SIG-M5 treated with dmso at 0.1 percent for 504 hours (cell line): ENCODE measurements at regions not wholly inside any gene's neighbourhood (a gene's known extent, or its start where the extent isn't known, plus 50 kb on each side); places are given as distances from the start of the nearest gene placed in this dataset.

Experiments used
- DNase-seq: peaks from one replicate; lab custom pipeline; 2025; ENCODE audit not compliant: unreplicated experiment; lab: John Stamatoyannopoulos, UW

DNA sequence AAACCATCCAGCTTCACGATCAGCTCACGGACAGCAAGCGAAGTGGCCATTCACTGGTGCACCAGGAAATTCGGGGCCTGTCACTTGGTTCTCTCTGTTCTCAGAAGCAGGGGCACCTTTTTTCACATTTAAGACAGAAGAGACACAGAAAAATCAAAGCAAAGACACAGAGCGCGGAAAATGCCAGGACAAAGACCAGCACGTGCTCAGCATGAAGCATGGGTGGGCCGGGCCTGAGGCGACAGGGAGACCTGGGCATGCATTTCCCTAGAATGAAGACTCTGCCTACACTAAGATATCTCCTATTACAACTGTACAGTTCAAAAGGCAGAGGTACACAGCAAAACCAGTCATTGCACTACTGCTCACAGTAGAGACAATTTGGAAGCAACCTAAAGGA, 117.4 kb upstream of the ID2 start:
- DNase-seq: no peak

- DNase-seq: no peak
Measured at GRCh38 chr2:8565399-8566154, 116.3 kb upstream of the ID2 start.

GRCh38 chr2:8566155-8566670, 115.6 kb upstream of the ID2 start:
- no peak for DNase-seq

- DNase-seq: no peak
Measured at GRCh38 chr2:8566774-8567468, 114.9 kb upstream of the ID2 start.

DNA sequence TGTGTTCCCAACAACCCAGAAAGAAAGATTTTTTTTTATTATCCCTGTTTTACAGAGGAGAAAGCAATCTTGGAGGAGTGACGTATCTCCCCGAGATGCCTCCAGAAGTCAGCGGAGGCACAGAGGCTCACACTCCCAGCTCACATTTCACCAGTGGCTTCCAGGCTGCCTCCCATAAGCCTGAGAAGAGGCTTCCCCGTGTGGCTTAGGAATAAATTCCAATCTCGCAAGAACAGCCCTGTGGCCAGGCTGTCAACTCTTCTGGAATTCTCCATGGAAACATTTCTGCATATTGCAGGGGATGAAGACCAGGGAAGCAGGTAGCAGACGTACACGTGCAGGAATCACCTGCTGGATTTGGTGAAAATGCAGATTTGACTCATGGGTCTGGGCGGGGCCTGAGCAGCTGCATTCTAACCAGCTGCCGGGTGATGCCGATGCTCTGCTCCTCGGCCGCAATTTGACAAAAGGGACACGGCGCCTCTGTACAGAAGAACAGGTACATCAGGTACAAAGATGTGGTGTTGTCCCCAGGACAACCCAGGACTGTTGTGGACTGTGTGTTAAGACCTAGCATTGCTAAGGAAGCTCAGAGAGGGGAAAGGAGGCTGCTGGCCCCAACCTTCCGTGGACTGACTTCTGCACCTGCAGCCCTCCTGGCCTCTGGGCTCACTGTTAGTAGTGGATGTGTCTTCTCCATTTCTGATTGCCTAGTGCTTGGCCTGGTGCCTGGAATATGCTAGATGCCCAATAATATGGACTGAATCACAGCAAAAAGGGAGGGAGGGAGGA, 114.2 kb upstream of the ID2 start:
- no peak for DNase-seq

DNA sequence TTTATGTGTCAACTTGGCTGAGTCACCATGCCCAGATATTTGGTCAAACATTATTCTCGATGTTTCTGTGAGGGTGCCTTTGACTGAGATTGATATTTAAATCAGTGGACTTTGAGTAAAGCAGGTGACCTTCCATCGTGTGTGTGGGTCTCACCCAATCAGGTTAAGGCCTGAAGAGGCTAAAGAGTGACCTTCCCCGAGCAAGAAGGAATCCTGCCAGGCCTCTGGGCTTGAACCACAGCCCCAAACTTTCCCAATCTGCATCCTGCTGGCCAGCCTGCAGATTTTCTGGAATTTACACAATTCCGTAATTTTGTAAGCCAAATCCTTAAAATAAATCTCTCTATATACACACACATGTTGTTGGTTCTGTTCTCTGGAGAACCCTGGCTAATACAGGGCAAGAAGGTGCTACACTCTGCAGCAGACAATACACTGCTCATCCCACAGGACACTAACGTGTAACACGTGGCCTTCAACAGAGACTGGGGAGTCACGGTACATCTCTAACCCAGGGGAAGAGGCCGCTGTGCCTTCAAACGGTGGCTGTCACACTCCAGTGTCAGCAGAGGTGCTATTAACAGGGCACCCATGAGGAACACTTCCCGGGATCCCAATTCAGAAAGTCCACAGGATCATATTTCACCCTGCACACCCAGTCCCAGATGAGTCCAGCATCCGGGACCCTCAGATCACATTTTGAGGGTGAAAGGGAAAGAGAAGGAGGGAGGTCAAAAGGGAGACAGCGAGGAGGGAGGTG, 113.1 kb upstream of the ID2 start:
- DNase-seq: no peak

GRCh38 chr2:8569332-8569930, 112.4 kb upstream of the ID2 start:
- no peak for DNase-seq

GRCh38 chr2:8570637-8571036, 111.2 kb upstream of the ID2 start:
- no peak for DNase-seq

GRCh38 chr2:8571301-8571791, 110.5 kb upstream of the ID2 start:
- no peak for DNase-seq

GRCh38 chr2:8571792-8572499, 109.9 kb upstream of the ID2 start:
- DNase-seq: no peak

DNA sequence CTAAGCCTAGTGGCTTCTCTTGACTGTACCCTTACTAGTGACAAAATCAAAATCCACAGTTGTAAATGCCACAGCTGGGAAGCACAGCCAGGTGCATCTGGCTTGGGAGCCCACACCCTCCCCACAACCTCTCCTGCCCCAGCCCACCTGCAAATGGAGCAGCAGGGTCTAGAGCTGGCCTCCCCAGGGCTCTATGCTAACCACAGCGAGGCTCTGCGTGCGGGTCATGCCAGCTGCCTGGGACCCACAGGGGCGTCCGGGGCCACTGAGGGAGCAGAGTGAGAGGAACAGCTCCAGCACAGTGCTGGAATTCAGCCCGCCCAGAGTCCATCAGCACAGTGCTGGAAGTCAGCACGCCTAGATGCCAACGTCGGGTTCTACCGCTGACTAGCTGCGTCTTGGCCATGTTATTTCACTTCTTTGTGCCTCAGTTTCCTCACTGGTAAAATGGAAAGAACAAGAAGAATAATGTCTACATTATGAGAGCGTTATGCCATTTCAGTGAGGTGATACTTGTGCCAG, 109.1 kb upstream of the ID2 start:
- no peak for DNase-seq

GRCh38 chr2:8573234-8573941, 108.5 kb upstream of the ID2 start:
- no peak for DNase-seq

- DNase-seq: no peak
Measured at GRCh38 chr2:8573942-8574195, 108.0 kb upstream of the ID2 start.

DNA sequence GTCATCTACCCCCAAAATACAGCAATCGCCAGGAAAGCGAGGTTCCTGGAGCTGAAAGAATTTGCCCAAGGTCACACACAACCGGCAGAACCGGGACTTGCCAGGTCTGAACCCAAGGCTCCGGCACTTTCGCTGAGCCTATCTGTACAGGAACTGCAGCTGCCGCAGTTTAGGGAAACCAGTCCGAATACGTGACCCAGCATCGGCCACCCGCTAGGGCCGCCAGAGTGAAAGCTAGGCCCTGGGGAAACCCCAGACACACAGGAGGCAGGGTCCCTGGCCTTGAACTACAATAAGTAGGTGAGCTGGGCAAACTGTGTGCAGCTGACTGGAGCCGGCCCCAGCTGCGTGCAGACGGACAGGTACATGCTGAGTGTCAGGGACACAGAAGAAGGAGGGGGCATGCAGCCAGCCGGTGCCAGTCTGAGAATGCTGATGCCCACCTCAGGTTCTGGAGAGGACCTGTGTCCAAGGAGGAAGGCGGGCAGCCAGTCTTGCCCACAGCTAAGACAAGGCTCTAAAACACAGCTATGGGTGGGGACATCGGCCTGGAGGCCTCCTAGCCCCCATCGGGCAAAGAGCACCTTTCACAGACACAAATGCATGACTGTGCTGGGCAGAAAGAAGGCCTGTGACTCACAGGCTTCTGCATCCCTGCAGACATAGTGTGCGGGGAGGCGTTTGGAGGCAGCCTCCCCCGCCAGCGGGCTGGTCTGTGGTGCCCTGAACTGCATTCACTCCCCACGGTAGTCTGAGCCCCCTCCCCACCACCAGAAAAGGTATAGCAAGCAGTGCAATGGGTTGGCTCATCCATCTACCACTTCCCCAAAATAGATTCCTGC, 107.4 kb upstream of the ID2 start:
- DNase-seq: no peak

DNA sequence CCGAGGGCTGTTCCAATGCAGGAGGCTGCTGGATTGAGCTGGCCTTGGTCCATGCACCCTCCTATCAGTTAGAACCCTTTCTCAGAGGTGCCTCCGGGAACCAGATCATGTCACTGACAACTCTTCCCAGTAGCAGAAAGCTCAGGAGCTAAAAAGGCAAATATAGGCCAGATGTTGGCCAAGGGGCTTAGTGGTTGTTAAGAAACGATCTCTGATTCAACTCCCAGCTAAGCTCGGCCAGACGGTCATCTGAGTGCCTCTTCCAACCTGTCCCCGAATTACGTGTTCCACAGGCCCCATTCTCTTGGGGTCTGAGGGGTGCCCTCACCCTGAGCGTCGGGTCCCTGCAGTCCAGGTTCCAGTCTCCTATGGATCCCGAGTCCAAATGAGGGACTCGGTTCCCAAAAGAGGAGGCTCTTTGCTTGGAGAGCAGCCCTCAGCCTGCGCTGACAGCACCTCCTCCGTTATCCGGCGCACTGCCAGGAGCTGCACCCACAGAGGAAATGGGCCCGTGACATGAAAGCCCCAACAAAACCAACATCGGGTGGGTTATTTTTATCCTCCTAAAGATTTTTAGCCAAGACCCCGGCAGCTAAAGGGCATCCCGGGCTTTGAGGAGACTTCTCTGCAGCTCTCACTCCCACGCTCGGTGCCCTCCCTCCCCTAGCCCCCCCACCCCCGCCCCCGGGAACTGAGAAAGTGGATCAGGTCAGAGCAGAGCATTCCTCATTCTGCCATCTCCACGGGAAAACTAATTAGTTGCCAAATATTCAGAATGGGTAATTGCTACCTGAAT, 106.6 kb upstream of the ID2 start:
- DNase-seq: no peak

GRCh38 chr2:8575834-8576423, 105.9 kb upstream of the ID2 start:
- no peak for DNase-seq

DNA sequence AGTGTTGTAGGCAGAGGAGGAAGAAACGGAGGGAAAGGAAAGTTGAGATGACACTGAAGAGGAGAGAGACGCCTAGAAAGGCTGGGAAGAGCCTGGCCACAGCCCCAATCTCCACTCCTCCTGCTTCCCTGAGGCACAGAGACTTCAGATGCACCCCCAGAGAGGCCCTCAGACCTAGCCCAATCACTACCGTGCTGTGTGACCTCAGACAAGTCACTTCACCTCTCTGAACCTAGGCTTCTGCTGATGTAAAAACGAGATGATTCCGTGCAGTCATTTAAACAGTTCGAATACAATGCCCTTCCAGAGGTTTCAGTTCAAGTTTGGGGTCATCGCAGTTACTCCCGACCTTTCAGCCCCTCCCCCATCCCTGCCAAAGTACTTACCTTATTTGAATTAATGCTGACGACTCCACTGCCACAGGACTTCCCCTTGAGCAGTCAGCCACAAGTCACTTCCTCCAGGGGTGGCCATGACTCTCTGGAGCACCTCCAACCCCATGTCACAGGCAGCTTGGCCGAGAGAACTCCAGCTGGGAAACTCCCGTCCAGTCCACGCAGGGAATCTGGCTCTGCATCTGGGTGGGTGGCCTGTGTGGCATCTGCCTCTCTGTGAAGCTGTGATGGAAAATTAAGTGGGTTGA, 105.2 kb upstream of the ID2 start:
- DNase-seq: no peak
